Astrocyte of the hippocampus (primary cell): ENCODE measurements at regions not wholly inside any gene's neighbourhood (a gene's known extent, or its start where the extent isn't known, plus 50 kb on each side); places are given as distances from the start of the nearest gene placed in this dataset.
"Not testable (repeated sequence)": the region's sequence is repeated elsewhere in the genome, so short reads cannot be mapped to it uniquely, and the experiment has no call there.

ENCODE experiments used
- DNase-seq: peaks from one replicate; pipeline ENCODE4 v3.0.0; 2011; ENCODE audit warnings: low read depth, low spot score

- DNase-seq = no peak
Observed at GRCh38 chr16:26710450-26710849, 356.3 kb upstream of the C16orf82 start.

GRCh38 chr16:26712876-26713275, 353.9 kb upstream of the C16orf82 start:
- DNase-seq = no peak

GRCh38 chr16:26715969-26716368, 350.8 kb upstream of the C16orf82 start:
- DNase-seq = no peak

- DNase-seq = no peak
Observed at GRCh38 chr16:26717826-26718225, 348.9 kb upstream of the C16orf82 start.

GRCh38 chr16:26721290-26721689, 345.4 kb upstream of the C16orf82 start:
- no peak for DNase-seq

GRCh38 chr16:26721957-26722356, 344.8 kb upstream of the C16orf82 start:
- DNase-seq = not testable (repeated sequence)

- no peak for DNase-seq
Observed at GRCh38 chr16:26724189-26724588, 342.5 kb upstream of the C16orf82 start.

- DNase-seq = no peak
Observed at GRCh38 chr16:26727848-26728247, 338.9 kb upstream of the C16orf82 start.

- no peak for DNase-seq
Observed at GRCh38 chr16:26729951-26730541, 336.7 kb upstream of the C16orf82 start.

GRCh38 chr16:26731729-26732128, 335.0 kb upstream of the C16orf82 start:
- DNase-seq = no peak

GRCh38 chr16:26733710-26734109, 333.0 kb upstream of the C16orf82 start:
- DNase-seq = no peak

- no peak for DNase-seq
Observed at GRCh38 chr16:26735521-26735920, 331.2 kb upstream of the C16orf82 start.

- no peak for DNase-seq
Observed at GRCh38 chr16:26736084-26736483, 330.6 kb upstream of the C16orf82 start.

GRCh38 chr16:26740771-26741170, 326.0 kb upstream of the C16orf82 start:
- DNase-seq = no peak

- DNase-seq = no peak
Observed at GRCh38 chr16:26742040-26742439, 324.7 kb upstream of the C16orf82 start.

- DNase-seq = no peak
Observed at GRCh38 chr16:26744430-26744829, 322.3 kb upstream of the C16orf82 start.

GRCh38 chr16:26747760-26748159, 319.0 kb upstream of the C16orf82 start:
- no peak for DNase-seq

- no peak for DNase-seq
Observed at GRCh38 chr16:26749072-26749471, 317.7 kb upstream of the C16orf82 start.

GRCh38 chr16:26752166-26752565, 314.6 kb upstream of the C16orf82 start:
- DNase-seq = no peak

- DNase-seq = no peak
Observed at GRCh38 chr16:26756633-26757032, 310.1 kb upstream of the C16orf82 start.

- DNase-seq = no peak
Observed at GRCh38 chr16:26762594-26762993, 304.1 kb upstream of the C16orf82 start.

- DNase-seq = no peak
Observed at GRCh38 chr16:26765087-26765486, 301.6 kb upstream of the C16orf82 start.

- no peak for DNase-seq
Observed at GRCh38 chr16:26768385-26769010, 298.2 kb upstream of the C16orf82 start.

- no peak for DNase-seq
Observed at GRCh38 chr16:26770547-26770946, 296.2 kb upstream of the C16orf82 start.
